ENCODE measurements at regions not wholly inside any gene's neighbourhood (a gene's known extent, or its start where the extent isn't known, plus 50 kb on each side); places are given as distances from the start of the nearest gene placed in this dataset.

DNA sequence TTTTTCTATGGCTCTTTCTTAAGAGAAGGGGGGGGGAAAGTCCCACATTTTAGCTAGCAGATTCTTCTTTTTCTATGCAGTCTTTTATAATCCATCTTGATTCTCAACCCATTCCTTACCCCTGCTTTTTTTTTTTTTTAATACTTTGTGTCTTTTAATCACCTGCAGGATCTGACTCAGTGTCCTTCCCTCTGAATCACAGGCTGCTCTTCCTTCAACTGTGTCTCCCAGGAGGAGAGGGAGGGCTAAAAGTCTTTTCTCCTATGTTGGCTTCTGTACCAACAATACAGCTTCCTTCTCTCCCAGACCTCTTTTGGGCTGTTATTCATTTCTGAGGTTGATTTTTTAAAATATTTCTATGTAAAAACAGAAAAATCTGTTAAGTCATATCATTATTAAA, 686.2 kb downstream of the ADGRL2 start:
- H3K27me3 ChIP-seq: no peaks in the 10 kb centered on the region
- no peaks in the 10 kb centered on the region for H3K36me3 ChIP-seq
- no peak overlapping the region for H3K27ac ChIP-seq
- DNase-seq (no peak), ATAC-seq (no peak)
- TF ChIP-seq, protein P1, sequence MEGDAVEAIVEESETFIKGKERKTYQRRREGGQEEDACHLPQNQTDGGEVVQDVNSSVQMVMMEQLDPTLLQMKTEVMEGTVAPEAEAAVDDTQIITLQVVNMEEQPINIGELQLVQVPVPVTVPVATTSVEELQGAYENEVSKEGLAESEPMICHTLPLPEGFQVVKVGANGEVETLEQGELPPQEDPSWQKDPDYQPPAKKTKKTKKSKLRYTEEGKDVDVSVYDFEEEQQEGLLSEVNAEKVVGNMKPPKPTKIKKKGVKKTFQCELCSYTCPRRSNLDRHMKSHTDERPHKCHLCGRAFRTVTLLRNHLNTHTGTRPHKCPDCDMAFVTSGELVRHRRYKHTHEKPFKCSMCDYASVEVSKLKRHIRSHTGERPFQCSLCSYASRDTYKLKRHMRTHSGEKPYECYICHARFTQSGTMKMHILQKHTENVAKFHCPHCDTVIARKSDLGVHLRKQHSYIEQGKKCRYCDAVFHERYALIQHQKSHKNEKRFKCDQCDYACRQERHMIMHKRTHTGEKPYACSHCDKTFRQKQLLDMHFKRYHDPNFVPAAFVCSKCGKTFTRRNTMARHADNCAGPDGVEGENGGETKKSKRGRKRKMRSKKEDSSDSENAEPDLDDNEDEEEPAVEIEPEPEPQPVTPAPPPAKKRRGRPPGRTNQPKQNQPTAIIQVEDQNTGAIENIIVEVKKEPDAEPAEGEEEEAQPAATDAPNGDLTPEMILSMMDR (IDR thresholded peaks at IDR 0.05): no peak
- intact Hi-C loops (cut with DNase I): no loop called here
- H3K4me3 ChIP-seq: no peak overlapping the region
- no peaks in the 10 kb centered on the region for H3K9me3 ChIP-seq
- peaks cover 0 to 25% (median 5%) of the 10 kb centered on the region in 9 donors for H3K4me1 ChIP-seq

DNA sequence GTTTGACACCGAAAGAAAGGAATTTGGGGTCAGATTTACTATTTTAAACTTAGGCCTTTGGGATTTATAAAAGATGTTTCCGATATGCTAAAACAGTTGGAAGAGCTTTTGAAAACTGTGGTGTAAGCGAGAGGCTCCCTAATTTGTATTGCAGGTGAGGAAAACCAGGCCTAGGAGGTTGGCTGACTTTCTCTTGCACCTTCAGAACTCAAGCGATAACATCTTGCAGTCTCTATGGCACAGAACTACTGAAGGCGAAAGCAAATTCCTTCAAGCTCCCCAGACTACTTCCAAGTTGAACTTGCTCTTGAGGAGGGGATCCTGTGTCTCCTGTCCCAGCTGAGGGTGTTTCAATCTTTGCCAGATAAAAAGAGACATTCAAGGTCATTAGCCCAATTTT, 685.7 kb downstream of the ADGRL2 start:
- 69 to 76% methylated on average over 5 of the region's 5 CpGs for WGBS, 2 donors
- ATAC-seq (peak in 1 of 8 donors; percentile 14), DNase-seq (no peak)
- no peaks in the 10 kb centered on the region for H3K36me3 ChIP-seq
- TF ChIP-seq, protein P1 (IDR thresholded peaks at IDR 0.05): no peak
- intact Hi-C loops (cut with DNase I): no loop called here
- H3K27me3 ChIP-seq: no peaks in the 10 kb centered on the region
- no peak overlapping the region for H3K4me3 ChIP-seq
- H3K27ac ChIP-seq: no peak overlapping the region
- H3K9me3 ChIP-seq: no peaks in the 10 kb centered on the region
- H3K4me1 ChIP-seq: peaks cover 0 to 22% (median 5%) of the 10 kb centered on the region in 9 donors

DNA sequence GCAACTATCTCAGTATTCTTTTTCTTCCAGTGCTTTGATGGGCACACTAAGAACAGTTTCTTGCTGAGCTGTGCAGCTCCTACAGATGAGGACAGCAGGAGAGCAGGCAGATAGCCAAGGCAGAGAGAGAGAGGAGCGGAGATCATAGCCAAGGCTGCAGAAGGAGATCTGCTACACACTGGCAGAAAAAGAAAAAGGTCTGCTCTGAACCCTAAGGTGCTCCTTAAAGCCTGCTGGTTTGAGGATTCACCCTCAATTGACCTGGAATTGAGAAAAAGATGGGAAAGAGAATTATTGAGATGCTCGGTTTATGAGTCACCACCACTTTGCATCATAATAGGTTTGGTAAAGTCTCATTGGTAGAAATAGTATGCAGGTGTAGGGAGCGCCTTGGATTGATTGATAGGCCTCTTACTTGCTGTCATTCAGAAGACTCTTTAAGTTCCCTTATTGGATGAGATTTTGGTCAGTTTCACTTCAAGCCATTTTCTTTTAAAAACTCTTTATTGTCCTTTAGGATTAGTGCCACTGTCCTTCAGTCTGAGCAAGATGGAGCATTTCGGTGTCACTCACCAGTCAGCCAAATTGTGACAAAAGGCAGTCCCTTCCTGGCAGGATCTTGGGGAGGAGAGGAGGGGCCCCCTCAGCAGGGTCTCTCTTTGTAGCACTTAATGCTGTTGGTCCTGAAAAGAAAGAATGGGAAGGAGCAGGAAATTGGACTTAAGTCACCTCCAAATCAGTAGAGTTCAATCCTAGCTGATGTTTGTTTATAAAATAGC, 685.0 kb downstream of the ADGRL2 start:
- TF ChIP-seq, protein P1 (IDR thresholded peaks at IDR 0.05): no peak
- Histone ChIP-seq H3K4me1 (peaks cover 0 to 19% (median 4%) of the 10 kb centered on the region in 9 donors), H3K9me3 (no peaks in the 10 kb centered on the region), H3K4me3 (no peak overlapping the region), H3K36me3 (no peaks in the 10 kb centered on the region), H3K27ac (no peak overlapping the region), H3K27me3 (no peaks in the 10 kb centered on the region)
- peak in 6 of 8 donors; percentile 52 to 86 (median 78) for ATAC-seq
- peak; percentile 13 to 41 for DNase-seq
- intact Hi-C loops (cut with DNase I): no loop called here
- 79 to 80% methylated on average over 4 of the region's 4 CpGs for WGBS, 2 donors

DNA sequence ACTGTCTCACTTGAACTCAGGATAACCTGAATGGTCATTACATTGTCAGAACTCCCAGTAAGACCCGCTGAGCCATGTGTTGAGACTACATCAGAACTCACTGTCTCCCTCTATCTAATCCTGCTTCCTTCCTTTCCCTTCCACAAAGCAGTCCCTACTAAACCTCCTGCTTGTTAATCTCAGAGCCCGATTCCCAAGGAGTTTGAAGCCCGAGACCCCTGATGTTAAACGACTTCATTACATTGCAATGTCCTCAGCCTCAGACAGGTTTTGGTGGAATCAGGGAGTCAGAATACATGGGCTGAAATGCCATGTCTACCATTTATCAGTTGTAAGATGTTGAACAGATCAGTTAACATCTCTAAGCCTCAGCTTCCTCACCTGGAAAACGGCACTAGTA, 682.4 kb downstream of the ADGRL2 start:
- intact Hi-C loops (cut with DNase I): no loop called here
- TF ChIP-seq, protein P1 (IDR thresholded peaks at IDR 0.05): no peak
- no peak overlapping the region for H3K27ac ChIP-seq
- H3K9me3 ChIP-seq: no peaks in the 10 kb centered on the region
- DNase-seq: no peak
- no peaks in the 10 kb centered on the region for H3K27me3 ChIP-seq
- no peaks in the 10 kb centered on the region for H3K36me3 ChIP-seq
- H3K4me3 ChIP-seq: no peak overlapping the region
- H3K4me1 ChIP-seq: peaks cover 0 to 19% (median 4%) of the 10 kb centered on the region in 9 donors
- 77 to 79% methylated on average over 5 of the region's 5 CpGs for WGBS, 2 donors
- no peak for ATAC-seq
